Occipital lobe (tissue), 1 donor: ENCODE measurements at regions not wholly inside any gene's neighbourhood (a gene's known extent, or its start where the extent isn't known, plus 50 kb on each side); places are given as distances from the start of the nearest gene placed in this dataset.
"Not testable (repeated sequence)": the region's sequence is repeated elsewhere in the genome, so short reads cannot be mapped to it uniquely, and the experiment has no call there.

Source experiments
- DNase-seq: peaks from one replicate; lab custom pipeline; 2025; lab: John Stamatoyannopoulos, UW

GRCh38 chr13:108003626-108004025, 211.7 kb downstream of the LIG4 start:
- no peak for DNase-seq

- no peak for DNase-seq
Measured at GRCh38 chr13:108000998-108001397, 214.3 kb downstream of the LIG4 start.

- DNase-seq = no peak
Measured at GRCh38 chr13:107999751-108000150, 215.6 kb downstream of the LIG4 start.

- DNase-seq = no peak
Measured at GRCh38 chr13:107994137-107994536, 221.2 kb downstream of the LIG4 start.

- DNase-seq = no peak
Measured at GRCh38 chr13:107993239-107993949, 221.9 kb downstream of the LIG4 start.

GRCh38 chr13:107992542-107992941, 222.8 kb downstream of the LIG4 start:
- DNase-seq = no peak

- no peak for DNase-seq
Measured at GRCh38 chr13:107977071-107977574, 238.2 kb downstream of the LIG4 start.

GRCh38 chr13:107976628-107977027, 238.7 kb downstream of the LIG4 start:
- no peak for DNase-seq

- DNase-seq = no peak
Measured at GRCh38 chr13:107974409-107974808, 240.9 kb downstream of the LIG4 start.

- no peak for DNase-seq
Measured at GRCh38 chr13:107969546-107969945, 245.8 kb downstream of the LIG4 start.

- no peak for DNase-seq
Measured at GRCh38 chr13:107968470-107968869, 246.9 kb downstream of the LIG4 start.

GRCh38 chr13:107964395-107964794, 250.9 kb downstream of the LIG4 start:
- DNase-seq = no peak

- DNase-seq = no peak
Measured at GRCh38 chr13:107961849-107962608, 253.3 kb downstream of the LIG4 start.

GRCh38 chr13:107960301-107960700, 255.0 kb downstream of the LIG4 start:
- DNase-seq = no peak

GRCh38 chr13:107956889-107957288, 258.4 kb downstream of the LIG4 start:
- DNase-seq = no peak

GRCh38 chr13:107942030-107942617, 273.2 kb downstream of the LIG4 start:
- no peak for DNase-seq

GRCh38 chr13:107941345-107942029, 273.8 kb downstream of the LIG4 start:
- DNase-seq = no peak

- no peak for DNase-seq
Measured at GRCh38 chr13:107937848-107938247, 277.5 kb downstream of the LIG4 start.

- no peak for DNase-seq
Measured at GRCh38 chr13:107931056-107931455, 284.3 kb downstream of the LIG4 start.

GRCh38 chr13:107928762-107929161, 286.6 kb downstream of the LIG4 start:
- no peak for DNase-seq

GRCh38 chr13:107927557-107927956, 287.8 kb downstream of the LIG4 start:
- no peak for DNase-seq

GRCh38 chr13:107926515-107926914, 288.8 kb downstream of the LIG4 start:
- DNase-seq = not testable (repeated sequence)
